ENCODE measurements at regions not wholly inside any gene's neighbourhood (a gene's known extent, or its start where the extent isn't known, plus 50 kb on each side); places are given as distances from the start of the nearest gene placed in this dataset.

DNA sequence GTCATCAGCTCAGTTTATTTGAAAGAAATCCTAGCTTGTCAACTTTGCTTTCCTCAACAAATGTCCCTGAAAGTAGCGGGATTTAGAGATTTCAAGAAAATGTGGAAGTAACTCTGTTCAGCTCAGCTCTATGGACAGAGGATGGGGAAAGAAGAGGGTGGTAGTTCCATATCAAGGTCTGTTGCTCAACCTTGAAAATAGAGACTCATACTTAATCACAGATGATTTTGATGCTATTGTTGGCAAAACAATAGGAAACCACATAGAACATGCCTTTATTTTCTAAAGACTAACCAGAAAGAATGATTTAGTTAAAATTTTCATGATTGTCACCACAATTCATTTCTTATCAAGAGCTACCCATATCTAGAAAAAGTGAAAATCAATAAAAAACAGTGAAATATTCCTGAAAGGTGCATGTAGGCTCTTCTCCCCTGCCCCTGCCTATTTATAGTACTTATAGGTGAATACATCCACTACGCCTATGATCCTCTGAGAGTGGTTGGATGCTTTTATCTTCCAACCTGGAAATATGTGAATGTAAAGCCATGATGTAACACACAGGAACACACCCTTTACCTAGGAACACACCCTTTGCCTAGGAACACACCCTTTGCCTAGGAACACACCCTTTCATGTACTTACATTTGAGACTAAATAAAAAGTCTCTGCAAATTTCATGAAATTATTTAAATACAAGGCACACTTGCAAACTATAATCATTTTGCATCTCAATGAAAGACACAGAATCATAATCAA lies 65.8 kb downstream of the ETAA1 start:
- no peak for DNase-seq

GRCh38 chr2:67463810-67464209 lies 66.7 kb downstream of the ETAA1 start:
- peak; percentile 75 for DNase-seq

GRCh38 chr2:67465623-67466022 lies 68.5 kb downstream of the ETAA1 start:
- no peak for DNase-seq

DNA sequence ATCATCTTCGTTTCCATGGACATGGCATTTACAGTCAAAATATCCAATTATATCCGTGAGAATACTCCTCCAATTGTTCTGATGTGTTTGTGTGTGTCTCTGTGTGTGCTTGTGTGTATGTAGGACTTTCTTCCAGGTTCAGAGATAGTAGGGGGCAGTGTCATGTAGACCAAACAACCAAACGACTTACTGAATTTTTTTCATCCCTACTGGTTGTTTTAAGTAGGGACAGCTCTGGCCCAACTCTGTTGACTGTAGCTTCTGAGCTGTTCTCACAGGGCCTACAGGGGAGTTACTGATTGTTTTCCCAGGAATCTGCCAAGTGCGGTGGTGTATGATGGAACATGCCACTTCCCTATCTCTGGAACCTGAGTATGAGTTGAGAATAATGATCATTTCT lies 69.6 kb downstream of the ETAA1 start:
- no peak for DNase-seq

- DNase-seq: no peak
Observed at GRCh38 chr2:67471681-67472080, 74.5 kb downstream of the ETAA1 start.

DNA sequence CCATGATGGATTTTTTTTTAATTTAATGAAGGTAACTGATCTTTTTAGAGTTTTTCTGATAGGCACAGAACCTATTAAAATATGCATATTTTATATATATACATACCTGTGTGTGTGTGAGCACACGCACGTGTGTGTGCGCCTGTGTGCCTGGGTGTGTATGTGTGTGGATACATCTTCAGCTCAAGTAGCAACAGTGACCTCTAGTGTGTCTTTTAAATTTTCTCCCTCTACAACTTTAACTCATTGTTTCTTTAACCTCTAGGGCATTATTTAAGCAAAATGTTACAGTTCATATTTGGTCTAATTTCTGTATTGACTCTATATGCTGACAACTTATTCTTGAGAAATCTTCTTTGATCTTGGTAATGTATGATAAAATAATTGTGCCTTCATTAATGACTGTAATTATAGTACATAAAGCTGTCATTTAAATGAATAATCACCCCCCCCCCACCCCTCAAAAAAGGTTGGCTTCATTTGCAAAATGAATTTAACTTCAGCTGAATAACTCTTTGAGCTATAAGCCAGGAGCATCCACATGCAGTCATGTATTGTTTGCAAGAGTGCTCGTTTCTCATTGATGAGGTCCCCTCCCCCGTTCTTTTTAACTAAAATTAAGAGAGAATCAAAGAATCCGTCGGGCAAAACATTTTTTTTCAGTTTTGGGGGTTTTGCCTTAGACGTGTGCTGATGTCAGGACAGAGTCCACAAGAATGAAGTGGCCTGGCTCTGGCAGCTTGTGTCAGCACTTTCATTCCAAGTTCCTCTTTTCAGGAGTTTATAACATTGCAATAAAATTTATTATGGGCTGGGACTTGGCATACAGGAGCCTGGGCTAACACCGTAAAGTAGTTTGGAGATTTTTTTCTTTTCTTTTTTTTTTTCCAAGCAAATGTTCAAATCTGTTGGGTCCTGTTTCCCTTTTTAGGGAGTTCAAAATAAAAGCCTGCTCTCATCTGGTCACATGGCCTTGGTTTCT lies 80.0 kb downstream of the ETAA1 start:
- peak; percentile 18 for DNase-seq

DNA sequence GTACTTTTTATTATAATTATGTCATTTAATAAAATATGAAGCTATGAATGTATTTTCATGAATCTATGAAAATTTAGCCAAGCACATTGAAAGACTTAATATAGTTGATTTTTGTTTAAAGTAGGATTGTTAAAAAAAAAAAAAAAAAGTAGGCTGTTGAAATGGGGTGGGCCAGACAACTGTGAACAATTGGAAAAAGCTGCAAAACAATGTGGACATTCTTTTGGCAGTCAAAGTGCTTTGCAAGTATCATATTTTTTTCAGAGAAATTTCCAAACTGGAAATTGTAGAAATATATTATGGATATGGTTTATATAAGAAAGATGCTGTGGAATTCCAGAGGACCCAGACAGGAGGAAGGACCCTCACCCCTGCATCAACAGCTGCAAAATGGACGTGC lies 82.1 kb downstream of the ETAA1 start:
- no peak for DNase-seq

DNA sequence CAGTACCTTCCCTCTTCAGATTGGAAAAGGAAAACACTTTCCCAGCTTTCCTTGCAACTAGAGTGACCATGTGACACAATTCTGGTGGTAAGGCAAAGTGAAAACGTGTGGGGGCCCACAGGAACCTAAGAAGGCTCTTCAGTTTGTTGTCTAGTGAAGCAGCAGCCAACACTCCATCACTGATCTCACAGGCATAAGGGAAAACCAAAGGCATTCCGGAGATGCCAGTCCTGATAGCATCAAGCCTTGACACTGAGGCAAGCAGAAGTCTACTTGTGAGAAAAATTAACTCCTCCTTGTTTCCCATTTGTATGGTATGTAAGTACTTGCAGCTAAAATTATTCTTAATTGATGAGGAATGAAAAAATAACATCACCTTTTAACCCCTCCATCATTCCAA lies 88.3 kb downstream of the ETAA1 start:
- no peak for DNase-seq

GRCh38 chr2:67486041-67486796 lies 89.1 kb downstream of the ETAA1 start:
- DNase-seq: no peak

GRCh38 chr2:67487993-67488392 lies 90.9 kb downstream of the ETAA1 start:
- no peak for DNase-seq

- peak; percentile 13 for DNase-seq
Observed at GRCh38 chr2:67489396-67489795, 92.3 kb downstream of the ETAA1 start.

GRCh38 chr2:67498931-67499330 lies 101.8 kb downstream of the ETAA1 start:
- no peak for DNase-seq

GRCh38 chr2:67499989-67500388 lies 102.9 kb downstream of the ETAA1 start:
- no peak for DNase-seq

- no peak for DNase-seq
Observed at GRCh38 chr2:67500541-67500940, 103.4 kb downstream of the ETAA1 start.

DNA sequence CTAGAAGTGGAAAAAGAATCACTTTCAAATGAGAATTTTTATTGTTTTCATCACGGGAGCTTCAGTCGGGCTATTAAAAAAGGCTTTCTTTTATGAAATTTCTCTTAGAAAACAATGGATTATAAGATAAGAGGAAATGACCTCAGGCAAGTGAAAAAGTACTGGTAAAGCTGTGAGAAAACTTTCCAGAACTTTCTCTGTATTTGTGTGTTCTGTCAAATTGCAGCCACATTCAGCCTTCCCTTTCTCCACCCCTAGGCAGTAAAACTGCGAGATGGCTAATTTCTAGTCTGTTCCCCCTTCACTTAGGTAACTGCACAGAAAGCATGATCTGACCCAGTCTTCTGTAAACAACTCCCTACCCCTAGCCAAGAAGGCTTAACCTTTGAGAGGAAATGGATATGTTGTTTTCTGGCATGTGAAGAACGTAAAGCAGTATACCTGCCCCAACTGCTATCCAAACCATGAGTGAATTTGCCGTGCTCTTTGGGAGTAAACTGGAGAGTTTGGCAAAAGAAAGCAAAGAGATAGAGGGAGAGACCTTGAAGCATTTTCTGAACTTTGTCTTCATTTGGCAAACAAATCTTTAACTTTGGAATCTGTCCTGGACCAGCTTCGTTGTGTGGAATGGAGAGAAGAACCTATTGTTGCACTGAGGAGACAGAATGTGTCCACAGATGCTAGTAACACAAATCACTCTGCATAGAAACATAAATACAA lies 105.4 kb downstream of the ETAA1 start:
- no peak for DNase-seq

GRCh38 chr2:67503066-67503795 lies 106.1 kb downstream of the ETAA1 start:
- no peak for DNase-seq

GRCh38 chr2:67510745-67511144 lies 113.6 kb downstream of the ETAA1 start:
- DNase-seq: no peak

DNA sequence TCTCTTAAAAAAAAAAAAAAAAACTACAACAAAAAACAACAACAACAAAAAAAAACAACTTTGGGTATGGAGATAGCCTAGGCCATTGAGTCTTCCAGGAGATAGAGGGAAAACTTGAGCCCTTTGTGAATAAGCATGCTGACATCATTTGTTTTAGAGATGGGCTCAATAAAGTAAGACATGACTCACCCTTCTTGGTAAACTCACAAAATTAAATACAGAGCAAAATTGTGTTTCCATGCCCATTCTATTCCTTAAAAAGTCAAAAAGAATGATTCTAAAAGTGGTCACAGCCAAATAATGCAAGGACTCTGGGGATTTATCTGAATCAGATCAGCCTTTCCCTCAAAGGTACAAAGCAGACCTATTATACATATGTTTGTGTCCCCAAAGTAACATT lies 117.4 kb downstream of the ETAA1 start:
- no peak for DNase-seq

DNA sequence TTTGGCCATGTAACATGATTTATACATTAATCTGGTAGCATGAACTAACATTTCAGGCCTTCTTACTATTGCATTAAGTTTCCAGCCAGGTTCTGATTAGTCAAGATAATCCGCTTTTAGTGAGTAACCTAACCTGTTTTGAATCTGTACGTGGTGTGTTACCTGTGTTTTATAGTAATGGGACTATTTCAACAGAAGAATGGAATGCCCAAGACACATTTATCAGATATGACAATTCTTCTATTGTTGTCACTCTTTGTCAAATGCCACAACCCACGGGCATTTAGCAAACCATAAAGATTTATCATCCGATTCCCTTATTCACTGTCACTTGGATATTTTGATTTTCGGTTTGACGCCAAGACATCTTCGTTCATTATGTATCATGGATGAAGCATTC lies 117.9 kb downstream of the ETAA1 start:
- no peak for DNase-seq

DNA sequence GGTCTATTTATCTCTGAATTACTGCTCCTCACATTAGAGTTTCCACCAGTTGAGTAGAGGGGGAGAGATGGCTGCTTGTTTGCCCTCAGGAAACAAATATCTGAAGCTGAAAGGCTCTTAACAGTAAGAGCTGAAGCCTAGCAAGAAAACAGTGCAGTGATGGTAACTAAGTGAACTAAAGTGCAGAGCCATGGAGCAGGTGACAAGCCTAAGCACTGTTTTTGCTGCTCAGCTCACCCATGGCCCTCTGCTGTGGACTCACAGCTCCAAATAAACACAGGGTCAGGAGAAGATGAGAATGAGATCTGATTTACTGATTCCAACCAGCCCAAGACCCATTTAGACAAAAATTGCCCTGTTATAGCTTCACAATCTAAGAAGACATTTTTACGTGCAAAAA lies 118.4 kb downstream of the ETAA1 start:
- DNase-seq: no peak

DNA sequence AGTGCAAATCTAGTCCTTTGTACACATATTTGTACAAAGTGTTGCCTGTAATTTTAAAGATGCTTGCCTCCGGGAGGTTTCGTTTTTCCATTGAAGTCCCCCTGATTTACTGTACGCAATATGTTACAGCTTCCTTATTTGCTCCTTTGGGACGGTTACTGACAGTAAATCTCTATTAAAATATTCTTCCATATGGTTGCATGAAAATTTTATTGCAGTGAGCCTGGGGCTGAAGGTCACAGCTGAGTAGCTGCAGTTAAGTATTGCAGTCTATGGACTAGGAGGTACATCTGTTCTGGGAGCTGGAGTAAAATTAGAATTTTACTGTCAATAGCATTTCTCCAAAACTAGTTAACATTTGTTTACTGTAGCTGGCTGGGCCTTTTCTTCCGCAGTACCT lies 119.2 kb downstream of the ETAA1 start:
- no peak for DNase-seq
